Gastroesophageal sphincter (tissue), 3 donors: ENCODE measurements at regions not wholly inside any gene's neighbourhood (a gene's known extent, or its start where the extent isn't known, plus 50 kb on each side); places are given as distances from the start of the nearest gene placed in this dataset.

Source experiments
- CTCF ChIP-seq, 4 experiments: fragments of 200-600 bp in 2 of 4; fragments of 450-650 bp in 2 of 4; sonication (generic) in 1 of 4; IDR thresholded peaks; one replicate each; pipeline ENCODE4 v1.5.1; 2017 to 2019; ENCODE audit warnings: antibody characterized with exemption in 4 of 4, mild to moderate bottlenecking in 2 of 4, moderate library complexity in 2 of 4
- EP300 ChIP-seq: sonication (generic); formaldehyde crosslinking; IDR thresholded peaks from one replicate; pipeline ENCODE4 v1.6.1; 2017; ENCODE audit warnings: antibody characterized with exemption, mild to moderate bottlenecking
- POLR2A ChIP-seq, 2 donors: fragments of 450-650 bp; IDR thresholded peaks; one replicate each; pipeline ENCODE4 v1.6.1; 2017; ENCODE audit warnings: antibody characterized with exemption in 2 of 2, mild to moderate bottlenecking in 2 of 2, moderate library complexity in 1 of 2
- POLR2AphosphoS5 ChIP-seq: sonication (generic); formaldehyde crosslinking; IDR thresholded peaks from one replicate; pipeline ENCODE4 v1.6.1; 2017; ENCODE audit warnings: antibody characterized with exemption

- no peak for TF ChIP-seq POLR2AphosphoS5
- no peak for TF ChIP-seq EP300
- TF ChIP-seq CTCF (IDR thresholded peaks at IDR 0.05): no peak
- TF ChIP-seq POLR2A (IDR thresholded peaks at IDR 0.05): no peak
Observed at GRCh38 chr1:191546803-191547202, 611.5 kb upstream of the RGS18 start.
